PC-3 (cell line): ENCODE measurements at regions not wholly inside any gene's neighbourhood (a gene's known extent, or its start where the extent isn't known, plus 50 kb on each side); places are given as distances from the start of the nearest gene placed in this dataset.
"Not testable (repeated sequence)": the region's sequence is repeated elsewhere in the genome, so short reads cannot be mapped to it uniquely, and the experiment has no call there.

Experiments used
- ATAC-seq: fragments of 200-7000 bp; cut with Tn5 transposase; 2 replicates; pipeline ENCODE4 v1.9.1; 2020; ENCODE audit warnings: mild to moderate bottlenecking, moderate library complexity
- BruUV-seq: library from RNA; stranded (reverse); fragments of 400-500 nt; replicated peaks from 2 replicates; lab custom pipeline; 2021; lab: Mats Ljungman, UMichigan
- CTCF ChIA-PET: fragments of 300-600 bp; sonication (Branson Sonifier 250); formaldehyde crosslinking; loops from one replicate; lab custom pipeline; 2022; ENCODE audit warnings: antibody characterized with exemption; lab: Charles Lee
- POLR2A ChIA-PET: fragments of 300-600 bp; sonication (Branson Sonifier 250); formaldehyde crosslinking; loops from one replicate; lab custom pipeline; 2022; ENCODE audit warnings: antibody characterized with exemption; ENCODE audit not compliant: unreplicated experiment; lab: Charles Lee
- DNase-seq: peaks from one replicate; pipeline ENCODE4 v3.0.0-alpha.2; 2015
- H2AFZ ChIP-seq: fragments of 300-600 bp; sonication (generic); 2 replicates; pipeline ENCODE4 v1.6.0; 2016; ENCODE audit warnings: antibody characterized with exemption, low read length
- H3F3A ChIP-seq: fragments of 300-600 bp; sonication (generic); one replicate; pipeline ENCODE4 v1.6.0; 2017; ENCODE audit warnings: antibody characterized with exemption, low read length, control low read depth, mild to moderate bottlenecking; ENCODE audit not compliant: unreplicated experiment
- H3K27ac ChIP-seq: fragments of 300-600 bp; sonication (generic); 2 replicates; pipeline ENCODE4 v1.5.1; 2016; ENCODE audit warnings: mild to moderate bottlenecking, low read length
- H3K27me3 ChIP-seq: fragments of 300-600 bp; sonication (generic); 2 replicates; pipeline ENCODE4 v1.6.1; 2016; ENCODE audit warnings: low read length, mixed read lengths
- H3K36me3 ChIP-seq: fragments of 300-600 bp; sonication (generic); 2 replicates; pipeline ENCODE4 v1.6.1; 2016; ENCODE audit warnings: low read depth, mixed run types, low read length, mixed read lengths
- H3K4me1 ChIP-seq: fragments of 300-600 bp; sonication (generic); 2 replicates; pipeline ENCODE4 v1.5.1; 2016; ENCODE audit warnings: low read length; ENCODE audit not compliant: insufficient read depth
- H3K4me2 ChIP-seq: fragments of 300-600 bp; sonication (generic); 2 replicates; pipeline ENCODE4 v1.6.0; 2016; ENCODE audit warnings: low read length
- H3K4me3 ChIP-seq: fragments of 300-600 bp; sonication (generic); 2 replicates; pipeline ENCODE4 v1.5.1; 2016; ENCODE audit warnings: mild to moderate bottlenecking, low read length, mixed read lengths
- H3K79me2 ChIP-seq: fragments of 300-600 bp; sonication (generic); 2 replicates; pipeline ENCODE4 v1.6.1; 2017; ENCODE audit warnings: low read length, mixed read lengths
- H3K9ac ChIP-seq: fragments of 300-600 bp; sonication (generic); 2 replicates; pipeline ENCODE4 v1.6.0; 2016; ENCODE audit warnings: mild to moderate bottlenecking, low read length
- H3K9me2 ChIP-seq: fragments of 300-600 bp; sonication (generic); replicated peaks from 2 replicates; pipeline ENCODE4 v1.6.1; 2016; ENCODE audit warnings: mixed run types, low read length, mixed read lengths
- H3K9me3 ChIP-seq: fragments of 300-600 bp; sonication (generic); 2 replicates; pipeline ENCODE4 v1.6.1; 2016; ENCODE audit warnings: low read length, mixed read lengths
- H4K20me1 ChIP-seq: fragments of 300-600 bp; sonication (generic); 2 replicates; pipeline ENCODE4 v1.6.1; 2016; ENCODE audit warnings: low read length, mixed read lengths
- EZH2 ChIP-seq: fragments of 300-600 bp; sonication (generic); IDR thresholded peaks from one replicate; pipeline ENCODE4 v1.6.1; 2017; ENCODE audit warnings: antibody characterized with exemption, mild to moderate bottlenecking, low read length; ENCODE audit not compliant: unreplicated experiment
- EZH2phosphoT487 ChIP-seq: fragments of 300-600 bp; sonication (generic); IDR thresholded peaks from 2 replicates; pipeline ENCODE4 v1.6.1; 2018; ENCODE audit warnings: mild to moderate bottlenecking, antibody characterized with exemption, low read length, borderline replicate concordance
- intact Hi-C: fragments of 100-400 bp; cut with micrococcal nuclease; formaldehyde crosslinking; loops from 2 replicates; pipeline ENCODE4 v1.9.0; 2023
- TF ChIP-seq, protein P1 (sequence below): fragments of 300-600 bp; sonication (generic); conservative IDR thresholded peaks from 2 replicates; pipeline ENCODE4 v1.5.1; 2017; ENCODE audit warnings: antibody characterized with exemption, low read depth, mild to moderate bottlenecking, low read length

DNA sequence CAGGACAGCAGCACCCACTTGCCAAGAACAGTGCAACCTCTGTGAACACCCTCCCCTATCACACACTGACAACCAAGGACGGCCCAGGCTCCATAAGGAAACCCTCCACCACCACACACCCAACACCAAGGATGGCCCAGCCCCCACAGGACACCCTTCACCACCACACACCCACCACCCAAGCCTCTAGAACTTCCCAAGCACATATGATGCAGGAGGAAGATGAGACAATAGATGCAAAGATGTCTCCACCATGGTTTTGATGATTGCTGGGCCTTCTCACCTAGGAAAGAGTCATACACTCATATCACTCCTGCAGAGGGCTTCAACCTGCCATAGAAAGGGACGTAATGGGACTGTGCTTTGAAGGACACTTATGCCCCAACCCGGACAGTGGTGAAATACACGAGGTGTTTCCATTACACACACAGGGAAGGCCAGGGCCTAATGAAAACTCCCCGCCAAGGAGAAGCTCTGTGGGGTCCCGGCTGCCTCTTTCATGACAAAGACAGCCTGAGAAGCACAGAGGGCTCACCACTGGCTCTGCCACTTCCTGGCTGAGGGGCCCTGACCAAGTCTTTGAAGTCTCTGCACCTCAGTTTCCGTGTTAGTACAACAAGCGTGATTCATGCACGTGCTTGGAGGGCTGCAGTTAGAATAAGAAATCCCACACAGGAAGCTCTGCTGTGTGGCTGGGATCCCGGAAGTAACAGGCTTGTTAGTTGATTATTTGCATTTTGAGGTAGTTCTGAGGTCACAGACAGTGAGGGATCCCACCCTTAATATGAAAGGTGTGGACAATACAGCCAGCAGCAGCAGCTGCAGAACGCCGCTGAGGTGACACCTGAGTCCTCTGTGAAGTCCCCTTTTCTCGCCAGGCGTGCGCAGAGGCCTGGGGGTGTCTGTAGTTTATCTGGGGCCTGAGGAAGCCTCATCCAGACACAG lies 61.9 kb upstream of the ATP12A start:
- no peak for ATAC-seq
- POLR2A ChIA-PET, result no interaction called here

DNA sequence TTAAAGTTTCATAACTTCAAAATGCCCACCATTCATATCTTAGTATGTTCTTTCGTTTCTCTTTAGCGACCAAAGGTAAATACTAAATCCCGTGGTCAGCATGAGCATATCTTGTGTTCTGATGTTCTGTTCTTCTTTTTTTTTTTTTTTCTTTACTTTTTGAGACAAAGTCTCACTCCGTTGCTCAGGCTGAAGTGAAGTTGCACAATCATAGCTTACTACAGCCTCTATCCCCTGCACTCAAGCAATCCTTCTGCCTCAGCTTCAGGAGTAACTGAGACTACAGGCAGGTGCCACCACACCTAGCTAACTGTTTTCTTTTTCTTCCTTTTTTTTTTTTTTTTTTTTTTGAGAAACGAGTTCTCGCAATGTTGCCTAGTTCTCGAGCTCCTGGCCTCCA lies 60.9 kb upstream of the ATP12A start:
- Histone ChIP-seq H3K4me2 (no peak overlapping the region), H2AFZ (no peak overlapping the region), H3K27me3 (no peaks in the 10 kb centered on the region), H4K20me1 (no peaks in the 10 kb centered on the region), H3K4me3 (no peak overlapping the region), H3K36me3 (no peaks in the 10 kb centered on the region), H3K9me2 (no peaks in the 10 kb centered on the region), H3K9ac (no peak overlapping the region), H3F3A (no peaks in the 10 kb centered on the region), H3K79me2 (no peaks in the 10 kb centered on the region), H3K27ac (no peak overlapping the region), H3K4me1 (no peaks in the 10 kb centered on the region), H3K9me3 (no peaks in the 10 kb centered on the region)
- ChIA-PET POLR2A (no interaction called here), CTCF (no interaction called here)
- DNase-seq (no peak), ATAC-seq (no peak)
- intact Hi-C loops, result no loop called here
- no TSS peak for BruUV-seq
- TF ChIP-seq EZH2phosphoT487 (no peak), EZH2 (no peak)
- TF ChIP-seq, protein P1, sequence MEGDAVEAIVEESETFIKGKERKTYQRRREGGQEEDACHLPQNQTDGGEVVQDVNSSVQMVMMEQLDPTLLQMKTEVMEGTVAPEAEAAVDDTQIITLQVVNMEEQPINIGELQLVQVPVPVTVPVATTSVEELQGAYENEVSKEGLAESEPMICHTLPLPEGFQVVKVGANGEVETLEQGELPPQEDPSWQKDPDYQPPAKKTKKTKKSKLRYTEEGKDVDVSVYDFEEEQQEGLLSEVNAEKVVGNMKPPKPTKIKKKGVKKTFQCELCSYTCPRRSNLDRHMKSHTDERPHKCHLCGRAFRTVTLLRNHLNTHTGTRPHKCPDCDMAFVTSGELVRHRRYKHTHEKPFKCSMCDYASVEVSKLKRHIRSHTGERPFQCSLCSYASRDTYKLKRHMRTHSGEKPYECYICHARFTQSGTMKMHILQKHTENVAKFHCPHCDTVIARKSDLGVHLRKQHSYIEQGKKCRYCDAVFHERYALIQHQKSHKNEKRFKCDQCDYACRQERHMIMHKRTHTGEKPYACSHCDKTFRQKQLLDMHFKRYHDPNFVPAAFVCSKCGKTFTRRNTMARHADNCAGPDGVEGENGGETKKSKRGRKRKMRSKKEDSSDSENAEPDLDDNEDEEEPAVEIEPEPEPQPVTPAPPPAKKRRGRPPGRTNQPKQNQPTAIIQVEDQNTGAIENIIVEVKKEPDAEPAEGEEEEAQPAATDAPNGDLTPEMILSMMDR, result no peak

More for the DNA sequence above, 61.9 kb upstream of the ATP12A start:
- BruUV-seq, result no TSS peak
- Histone ChIP-seq H3K79me2 (no peaks in the 10 kb centered on the region), H3K4me3 (no peak overlapping the region), H4K20me1 (no peaks in the 10 kb centered on the region), H3K27ac (no peak overlapping the region), H3K9me3 (no peaks in the 10 kb centered on the region), H3K36me3 (no peaks in the 10 kb centered on the region), H3K4me1 (no peaks in the 10 kb centered on the region), H3K9me2 (no peaks in the 10 kb centered on the region), H3K9ac (no peak overlapping the region), H3F3A (no peaks in the 10 kb centered on the region), H3K27me3 (no peaks in the 10 kb centered on the region), H3K4me2 (no peak overlapping the region), H2AFZ (no peak overlapping the region)
- DNase-seq, result no peak
- intact Hi-C loops, result no loop called here
- TF ChIP-seq EZH2 (no peak), EZH2phosphoT487 (no peak)
- TF ChIP-seq, protein P1, result no peak
- CTCF ChIA-PET, result no interaction called here

DNA sequence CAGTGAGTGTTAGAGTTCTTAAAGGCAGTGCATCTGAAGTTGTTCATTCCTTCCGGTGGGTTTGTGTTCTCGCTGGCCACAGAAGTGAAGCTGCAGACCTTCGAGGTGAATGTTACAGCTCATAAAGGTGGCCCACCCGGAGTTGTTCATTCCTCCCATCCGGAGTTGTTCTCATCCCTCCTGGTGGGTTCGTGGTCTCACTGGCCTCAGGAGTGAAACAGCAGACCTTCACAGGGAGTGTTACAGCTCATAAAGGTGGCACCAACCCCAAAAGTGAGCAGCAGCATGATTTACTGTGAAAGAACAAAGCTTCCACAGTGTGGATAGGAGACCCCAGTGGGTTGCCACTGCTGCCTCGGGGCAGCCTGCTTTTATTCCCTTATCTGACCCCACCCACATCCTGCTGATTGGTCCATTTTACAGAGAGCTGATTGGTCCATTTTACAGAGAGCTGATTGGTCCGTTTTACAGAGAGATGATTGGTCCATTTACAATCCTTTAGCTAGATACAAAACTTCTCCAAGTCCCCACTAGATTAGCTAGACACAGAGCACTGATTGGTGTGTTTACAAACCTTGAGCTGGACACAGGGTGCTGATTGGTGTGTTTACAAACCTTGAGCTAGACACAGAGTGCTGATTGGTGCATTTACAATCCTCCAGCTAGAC lies 57.6 kb upstream of the ATP12A start:
- H3K9ac ChIP-seq, H3K4me1 ChIP-seq, intact Hi-C loops, H4K20me1 ChIP-seq, H2AFZ ChIP-seq, DNase-seq, H3K9me2 ChIP-seq, BruUV-seq, POLR2A ChIA-PET, H3K4me3 ChIP-seq, H3K9me3 ChIP-seq, H3K27me3 ChIP-seq, H3K27ac ChIP-seq, ATAC-seq, H3K4me2 ChIP-seq, H3F3A ChIP-seq, H3K36me3 ChIP-seq, H3K79me2 ChIP-seq: not testable (repeated sequence)
- CTCF ChIA-PET, result interaction anchor here (0.6 kb wide), 1 partner anchor 17 kb away, joined by 3 read pairs; no protein-coding TSS in a partner anchor
